ENCODE measurements at regions not wholly inside any gene's neighbourhood (a gene's known extent, or its start where the extent isn't known, plus 50 kb on each side); places are given as distances from the start of the nearest gene placed in this dataset.

GRCh38 chr12:40560848-40561247, 131.4 kb upstream of the CNTN1 start (continued):
- no peak for TF ChIP-seq CTCF (IDR thresholded peaks at IDR 0.05)

DNA sequence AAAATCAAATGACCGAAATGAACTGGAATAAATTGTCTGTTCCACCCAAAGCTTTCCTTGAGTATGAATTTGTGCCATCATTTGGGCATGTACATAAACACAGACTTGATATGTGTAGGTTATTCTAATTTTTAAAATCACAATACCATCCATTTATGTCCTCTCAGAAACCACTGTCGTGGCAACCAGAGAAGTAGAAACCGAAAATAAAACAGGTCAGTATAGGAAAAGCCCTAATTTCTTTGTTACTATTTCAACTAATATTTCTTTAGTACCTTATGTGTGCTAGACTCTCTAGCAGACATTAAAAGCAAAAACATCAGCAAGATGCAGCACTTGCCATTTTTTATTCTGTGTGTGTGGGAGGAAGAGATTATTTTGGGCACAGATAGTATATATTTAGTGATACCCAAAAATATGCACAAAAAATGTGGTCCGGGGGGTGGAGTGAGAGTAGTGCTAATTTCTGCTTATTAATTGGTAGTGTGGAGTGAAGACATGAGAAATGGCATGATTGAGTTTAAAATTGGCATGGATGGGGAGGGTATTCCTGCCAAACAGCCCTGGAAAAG, 130.8 kb upstream of the CNTN1 start:
- no peaks in the 10 kb centered on the region for H3K79me2 ChIP-seq (ENCODE audit: insufficient read depth)
- no peak overlapping the region for H2AFZ ChIP-seq (ENCODE audit: low read depth)
- no peak for DNase-seq
- H4K20me1 ChIP-seq (ENCODE audit: insufficient read depth), result no peaks in the 10 kb centered on the region
- TF ChIP-seq, protein P1, sequence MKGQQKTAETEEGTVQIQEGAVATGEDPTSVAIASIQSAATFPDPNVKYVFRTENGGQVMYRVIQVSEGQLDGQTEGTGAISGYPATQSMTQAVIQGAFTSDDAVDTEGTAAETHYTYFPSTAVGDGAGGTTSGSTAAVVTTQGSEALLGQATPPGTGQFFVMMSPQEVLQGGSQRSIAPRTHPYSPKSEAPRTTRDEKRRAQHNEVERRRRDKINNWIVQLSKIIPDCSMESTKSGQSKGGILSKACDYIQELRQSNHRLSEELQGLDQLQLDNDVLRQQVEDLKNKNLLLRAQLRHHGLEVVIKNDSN (IDR thresholded peaks at IDR 0.05; ENCODE audit: borderline replicate concordance, low read depth), result no peak
- TF ChIP-seq RFX5 (IDR thresholded peaks at IDR 0.05; ENCODE audit: low read length) (no peak), FOXM1 (IDR thresholded peaks at IDR 0.05; ENCODE audit: low read depth) (no peak), EZH2phosphoT487 (IDR thresholded peaks at IDR 0.05; ENCODE audit: borderline replicate concordance, low read depth) (no peak), CTCF (IDR thresholded peaks at IDR 0.05) (no peak), FOSL2 (IDR thresholded peaks at IDR 0.05; ENCODE audit: borderline replicate concordance, low read depth) (no peak), MAX (IDR thresholded peaks at IDR 0.05; ENCODE audit: low read depth) (no peak), REST (IDR thresholded peaks at IDR 0.05; ENCODE audit: low read depth, low read length) (no peak)
- TF ChIP-seq, protein P2, sequence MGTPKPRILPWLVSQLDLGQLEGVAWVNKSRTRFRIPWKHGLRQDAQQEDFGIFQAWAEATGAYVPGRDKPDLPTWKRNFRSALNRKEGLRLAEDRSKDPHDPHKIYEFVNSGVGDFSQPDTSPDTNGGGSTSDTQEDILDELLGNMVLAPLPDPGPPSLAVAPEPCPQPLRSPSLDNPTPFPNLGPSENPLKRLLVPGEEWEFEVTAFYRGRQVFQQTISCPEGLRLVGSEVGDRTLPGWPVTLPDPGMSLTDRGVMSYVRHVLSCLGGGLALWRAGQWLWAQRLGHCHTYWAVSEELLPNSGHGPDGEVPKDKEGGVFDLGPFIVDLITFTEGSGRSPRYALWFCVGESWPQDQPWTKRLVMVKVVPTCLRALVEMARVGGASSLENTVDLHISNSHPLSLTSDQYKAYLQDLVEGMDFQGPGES (IDR thresholded peaks at IDR 0.05; ENCODE audit: low read depth, low read length), result no peak
- H3F3A ChIP-seq (replicated peaks; ENCODE audit: insufficient read depth), result no peaks in the 10 kb centered on the region
- ChIA-PET POLR2A (no interaction called here), CTCF (no interaction called here)
- peaks cover 0 to 3% of the 10 kb centered on the region in 2 experiments; a peak in 2 of 4 replicates for H3K4me1 ChIP-seq (ENCODE audit: control insufficient read depth in 1 of 2, insufficient read depth in 2 of 2, low read depth in 1 of 2, low read length in 1 of 2)
- H3K4me3 ChIP-seq (ENCODE audit: low read depth in 2 of 2, low read length in 1 of 2), result no peak overlapping the region
- 24% methylated on average over 4 of the region's 4 CpGs for WGBS (ENCODE audit: low lambda C conversion rate)
- H3K9me3 ChIP-seq, result no peaks in the 10 kb centered on the region
- H3K9me2 ChIP-seq, result no peaks in the 10 kb centered on the region
- H3K36me3 ChIP-seq (replicated peaks in 1 of 2; ENCODE audit: control insufficient read depth in 1 of 2, insufficient read depth in 2 of 2, low read length in 1 of 2), result no peaks in the 10 kb centered on the region
- H3K9ac ChIP-seq, result no peak overlapping the region
- no peak overlapping the region for H3K27ac ChIP-seq (ENCODE audit: low read depth in 2 of 2, low read length in 1 of 2)
- no peak overlapping the region for H3K4me2 ChIP-seq
- no peaks in the 10 kb centered on the region for H3K27me3 ChIP-seq (ENCODE audit: insufficient read depth)
